ENCODE measurements at regions not wholly inside any gene's neighbourhood (a gene's known extent, or its start where the extent isn't known, plus 50 kb on each side); places are given as distances from the start of the nearest gene placed in this dataset.

DNA sequence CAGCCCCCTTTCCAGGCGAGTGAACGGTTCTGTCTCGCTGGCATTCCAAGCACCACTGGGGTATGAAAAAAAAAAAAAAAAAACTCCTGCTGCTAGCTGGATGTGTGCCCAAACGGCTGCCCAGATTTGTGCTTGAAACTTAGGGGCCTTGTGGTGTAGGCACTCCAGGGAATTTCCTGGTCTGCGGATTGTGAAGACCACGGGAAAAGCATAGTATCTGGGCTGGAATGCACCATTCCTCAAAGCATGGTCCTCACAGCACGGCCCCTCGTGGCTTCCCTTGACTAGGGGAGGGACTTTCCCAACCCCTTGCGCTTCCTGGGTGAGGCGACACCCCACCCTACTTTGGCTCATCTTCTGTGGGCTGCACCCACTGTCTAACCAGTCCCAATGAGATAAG, 516.8 kb upstream of the FAM241A start:
- Histone ChIP-seq H3K4me1 (ENCODE audit: control insufficient read depth, insufficient read depth, low read length) (no peaks in the 10 kb centered on the region; the same call in 1 of the 2 replicates), H3K4me3 (ENCODE audit: low read length) (no peak overlapping the region), H3K36me3 (ENCODE audit: control insufficient read depth, insufficient read depth, low read length) (no peaks in the 10 kb centered on the region), H3K9me3 (ENCODE audit: control insufficient read depth, insufficient read depth, low read length) (no peaks in the 10 kb centered on the region; the same call in 1 of the 2 replicates), H3K27ac (ENCODE audit: low read length) (no peak overlapping the region), H3K27me3 (ENCODE audit: control insufficient read depth, insufficient read depth, low read length) (no peaks in the 10 kb centered on the region)
- no peak for DNase-seq (ENCODE audit: low read depth, low spot score)
- no CpG with 5 or more reads among the region's 10 CpGs for WGBS (ENCODE audit: insufficient coverage, insufficient read length)

DNA sequence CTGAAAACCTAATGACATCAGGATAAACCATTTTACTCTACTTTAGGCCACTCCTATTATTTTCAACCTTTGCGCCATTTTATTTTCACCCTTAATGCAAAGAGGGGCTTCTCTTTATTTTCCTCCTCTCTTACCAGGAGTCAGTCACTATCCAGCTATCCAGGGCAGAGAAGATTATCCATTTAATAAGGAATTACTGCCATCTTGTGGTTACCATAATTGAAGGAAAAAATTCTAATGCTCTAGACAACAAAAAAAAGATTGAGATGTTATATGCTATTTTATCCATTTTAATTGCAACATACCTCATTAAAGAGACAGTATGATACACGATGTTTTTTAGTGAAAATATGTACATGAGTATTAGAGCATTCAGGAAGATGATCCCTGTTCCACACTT, 514.5 kb upstream of the FAM241A start:
- Histone ChIP-seq H3K27ac (ENCODE audit: low read length) (no peak overlapping the region), H3K4me3 (ENCODE audit: low read length) (no peak overlapping the region), H3K4me1 (ENCODE audit: control insufficient read depth, insufficient read depth, low read length) (no peaks in the 10 kb centered on the region; the same call in 1 of the 2 replicates), H3K36me3 (ENCODE audit: control insufficient read depth, insufficient read depth, low read length) (no peaks in the 10 kb centered on the region), H3K27me3 (ENCODE audit: control insufficient read depth, insufficient read depth, low read length) (no peaks in the 10 kb centered on the region), H3K9me3 (ENCODE audit: control insufficient read depth, insufficient read depth, low read length) (no peaks in the 10 kb centered on the region; the same call in 1 of the 2 replicates)
- WGBS (ENCODE audit: insufficient coverage, insufficient read length), result no CpG with 5 or more reads among the region's 2 CpGs
- no peak for DNase-seq (ENCODE audit: low read depth, low spot score)

GRCh38 chr4:111631215-111631999, 513.8 kb upstream of the FAM241A start:
- H3K4me3 ChIP-seq (ENCODE audit: low read length), result no peak overlapping the region
- no CpG with 5 or more reads among the region's 2 CpGs for WGBS (ENCODE audit: insufficient coverage, insufficient read length)

DNA sequence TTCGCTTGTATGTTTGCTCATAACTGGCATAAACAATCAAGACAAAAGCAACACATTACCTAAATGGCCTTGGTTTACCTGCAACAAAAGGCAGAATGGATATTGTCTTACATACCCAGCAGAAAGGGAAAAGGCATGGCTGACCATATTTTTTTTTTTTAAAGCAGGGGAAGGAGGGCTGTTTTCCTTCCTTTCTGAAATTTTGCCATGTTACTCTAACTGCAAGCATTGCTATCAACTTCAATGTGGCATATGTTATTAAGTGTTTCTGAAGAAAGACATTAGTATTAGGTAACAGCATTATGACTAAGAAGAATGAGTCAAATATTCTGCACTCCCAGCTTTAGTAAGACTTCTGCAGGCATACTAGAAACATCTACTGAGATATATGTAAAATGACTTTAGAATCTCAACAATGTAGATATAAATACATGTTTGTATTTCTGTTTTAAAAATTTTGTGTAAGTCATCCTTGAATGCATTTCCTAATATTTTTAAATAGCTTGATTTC, 512.6 kb upstream of the FAM241A start:
- Histone ChIP-seq H3K4me3 (ENCODE audit: low read length) (no peak overlapping the region), H3K36me3 (ENCODE audit: control insufficient read depth, insufficient read depth, low read length) (no peaks in the 10 kb centered on the region), H3K27ac (ENCODE audit: low read length) (no peak overlapping the region), H3K27me3 (ENCODE audit: control insufficient read depth, insufficient read depth, low read length) (no peaks in the 10 kb centered on the region), H3K4me1 (ENCODE audit: control insufficient read depth, insufficient read depth, low read length) (no peaks in the 10 kb centered on the region; the same call in 1 of the 2 replicates), H3K9me3 (ENCODE audit: control insufficient read depth, insufficient read depth, low read length) (no peaks in the 10 kb centered on the region; the same call in 1 of the 2 replicates)
- DNase-seq (ENCODE audit: low read depth, low spot score), result no peak
- no CpG with 5 or more reads among the region's 1 CpG for WGBS (ENCODE audit: insufficient coverage, insufficient read length)

More at GRCh38 chr4:111631215-111631999, 513.8 kb upstream of the FAM241A start:
- Histone ChIP-seq H3K9me3 (ENCODE audit: control insufficient read depth, insufficient read depth, low read length) (no peaks in the 10 kb centered on the region; the same call in 1 of the 2 replicates), H3K4me1 (ENCODE audit: control insufficient read depth, insufficient read depth, low read length) (no peaks in the 10 kb centered on the region; the same call in 1 of the 2 replicates), H3K36me3 (ENCODE audit: control insufficient read depth, insufficient read depth, low read length) (no peaks in the 10 kb centered on the region), H3K27ac (ENCODE audit: low read length) (no peak overlapping the region), H3K27me3 (ENCODE audit: control insufficient read depth, insufficient read depth, low read length) (no peaks in the 10 kb centered on the region)
- no peak for DNase-seq (ENCODE audit: low read depth, low spot score)

DNA sequence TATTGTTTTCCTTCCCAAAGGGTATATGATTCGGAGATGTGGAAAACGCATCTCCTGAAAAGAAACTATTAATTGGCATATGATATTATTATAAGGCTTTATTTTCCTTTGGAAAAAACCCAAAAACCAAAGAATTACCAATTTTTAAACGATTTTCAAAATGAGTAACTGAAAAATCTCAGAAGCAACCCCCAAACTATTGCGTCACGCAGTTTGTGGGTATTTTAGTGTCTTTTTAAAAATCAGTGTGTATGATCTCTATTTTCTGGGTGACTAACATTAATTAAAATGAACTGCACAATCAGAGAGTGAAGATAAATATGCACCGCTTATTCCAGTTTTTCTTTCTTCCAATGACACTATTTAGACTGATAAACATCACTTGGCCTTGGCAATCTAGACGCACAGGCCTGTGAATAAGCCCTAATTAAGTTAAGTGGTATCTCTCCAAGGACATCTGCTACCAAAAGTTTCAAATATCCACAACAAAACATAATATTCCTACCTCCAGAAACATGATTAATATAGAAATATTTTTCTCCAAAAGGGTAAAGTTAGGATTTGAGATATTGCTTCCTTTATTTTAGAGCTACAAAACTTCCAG, 511.5 kb upstream of the FAM241A start:
- Histone ChIP-seq H3K27me3 (ENCODE audit: control insufficient read depth, insufficient read depth, low read length) (no peaks in the 10 kb centered on the region), H3K9me3 (ENCODE audit: control insufficient read depth, insufficient read depth, low read length) (no peaks in the 10 kb centered on the region), H3K4me3 (ENCODE audit: low read length) (no peak overlapping the region), H3K36me3 (ENCODE audit: control insufficient read depth, insufficient read depth, low read length) (no peaks in the 10 kb centered on the region), H3K27ac (ENCODE audit: low read length) (no peak overlapping the region), H3K4me1 (ENCODE audit: control insufficient read depth, insufficient read depth, low read length) (no peaks in the 10 kb centered on the region)
- DNase-seq (ENCODE audit: low read depth, low spot score), result no peak
- no CpG with 5 or more reads among the region's 7 CpGs for WGBS (ENCODE audit: insufficient coverage, insufficient read length)

GRCh38 chr4:111635646-111636045, 509.6 kb upstream of the FAM241A start:
- H3K27me3 ChIP-seq (ENCODE audit: control insufficient read depth, insufficient read depth, low read length), result no peaks in the 10 kb centered on the region
- WGBS (ENCODE audit: insufficient coverage, insufficient read length), result no CpG with 5 or more reads among the region's 1 CpG
- no peaks in the 10 kb centered on the region for H3K9me3 ChIP-seq (ENCODE audit: control insufficient read depth, insufficient read depth, low read length)
- no peaks in the 10 kb centered on the region for H3K4me1 ChIP-seq (ENCODE audit: control insufficient read depth, insufficient read depth, low read length)
- no peak for DNase-seq (ENCODE audit: low read depth, low spot score)
- H3K4me3 ChIP-seq (ENCODE audit: low read length), result no peak overlapping the region
- H3K36me3 ChIP-seq (ENCODE audit: control insufficient read depth, insufficient read depth, low read length), result no peaks in the 10 kb centered on the region
- no peak overlapping the region for H3K27ac ChIP-seq (ENCODE audit: low read length)

GRCh38 chr4:111636961-111637585, 508.2 kb upstream of the FAM241A start:
- no CpG with 5 or more reads among the region's 2 CpGs for WGBS (ENCODE audit: insufficient coverage, insufficient read length)
- DNase-seq (ENCODE audit: low read depth, low spot score), result no peak
- no peaks in the 10 kb centered on the region for H3K4me1 ChIP-seq (ENCODE audit: control insufficient read depth, insufficient read depth, low read length)

DNA sequence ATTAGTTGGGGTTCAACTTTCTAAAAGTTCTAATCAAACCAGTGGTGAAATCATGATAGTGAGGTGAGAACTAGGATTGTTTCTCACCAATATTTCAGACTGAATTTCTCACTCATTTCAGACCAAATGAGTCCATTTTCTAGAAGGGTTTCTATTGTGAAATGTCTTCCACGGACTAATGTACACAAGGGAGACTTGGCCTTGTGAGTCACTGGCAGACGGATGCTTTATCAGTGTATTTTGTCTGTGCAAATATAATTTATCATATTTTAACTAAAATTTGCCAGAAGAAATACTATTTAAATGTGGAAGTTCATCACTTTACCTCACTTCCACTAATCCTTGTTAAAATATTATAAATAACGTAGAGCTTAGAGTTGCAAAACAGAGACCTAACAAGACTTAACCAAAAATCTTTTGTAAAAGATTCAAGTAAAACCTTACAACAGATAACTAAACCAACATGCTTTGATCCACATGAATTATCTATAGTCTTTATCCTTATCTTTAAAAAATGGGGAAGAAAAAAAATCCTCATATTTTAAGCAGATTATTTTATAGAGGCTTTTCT, 506.0 kb upstream of the FAM241A start:
- Histone ChIP-seq H3K27ac (ENCODE audit: low read length) (no peak overlapping the region), H3K36me3 (ENCODE audit: control insufficient read depth, insufficient read depth, low read length) (no peaks in the 10 kb centered on the region), H3K4me1 (ENCODE audit: control insufficient read depth, insufficient read depth, low read length) (no peaks in the 10 kb centered on the region), H3K9me3 (ENCODE audit: control insufficient read depth, insufficient read depth, low read length) (no peaks in the 10 kb centered on the region), H3K27me3 (ENCODE audit: control insufficient read depth, insufficient read depth, low read length) (no peaks in the 10 kb centered on the region), H3K4me3 (ENCODE audit: low read length) (no peak overlapping the region)
- no peak for DNase-seq (ENCODE audit: low read depth, low spot score)
- WGBS (ENCODE audit: insufficient coverage, insufficient read length), result no CpG with 5 or more reads among the region's 3 CpGs

More at GRCh38 chr4:111636961-111637585, 508.2 kb upstream of the FAM241A start:
- H3K9me3 ChIP-seq (ENCODE audit: control insufficient read depth, insufficient read depth, low read length), result no peaks in the 10 kb centered on the region
- no peak overlapping the region for H3K27ac ChIP-seq (ENCODE audit: low read length)
- H3K4me3 ChIP-seq (ENCODE audit: low read length), result no peak overlapping the region
- no peaks in the 10 kb centered on the region for H3K36me3 ChIP-seq (ENCODE audit: control insufficient read depth, insufficient read depth, low read length)
- H3K27me3 ChIP-seq (ENCODE audit: control insufficient read depth, insufficient read depth, low read length), result no peaks in the 10 kb centered on the region

DNA sequence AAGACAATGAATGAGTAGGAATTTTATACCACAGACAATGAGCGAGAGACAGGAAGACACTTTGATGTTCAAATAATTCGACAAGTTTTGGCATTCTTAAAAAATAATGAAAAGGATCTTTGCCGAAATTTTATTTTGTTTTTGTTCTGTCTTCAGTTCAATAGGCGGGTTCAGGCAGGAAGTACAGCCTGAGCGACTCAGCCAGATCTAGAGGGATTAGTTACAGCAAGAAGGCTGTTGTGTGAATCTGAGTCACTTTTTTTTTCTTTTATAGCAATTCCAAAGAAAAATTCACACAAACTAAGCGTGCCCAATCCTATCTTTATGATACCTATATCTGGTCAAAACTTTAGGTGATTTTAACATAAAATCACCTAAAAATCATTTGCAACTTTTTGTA, 505.4 kb upstream of the FAM241A start:
- H3K27ac ChIP-seq (ENCODE audit: low read length), result no peak overlapping the region
- no peak overlapping the region for H3K4me3 ChIP-seq (ENCODE audit: low read length)
- no CpG with 5 or more reads among the region's 6 CpGs for WGBS (ENCODE audit: insufficient coverage, insufficient read length)
- no peaks in the 10 kb centered on the region for H3K9me3 ChIP-seq (ENCODE audit: control insufficient read depth, insufficient read depth, low read length)
- H3K4me1 ChIP-seq (ENCODE audit: control insufficient read depth, insufficient read depth, low read length), result no peaks in the 10 kb centered on the region
- H3K27me3 ChIP-seq (ENCODE audit: control insufficient read depth, insufficient read depth, low read length), result no peaks in the 10 kb centered on the region
- no peak for DNase-seq (ENCODE audit: low read depth, low spot score)
- H3K36me3 ChIP-seq (ENCODE audit: control insufficient read depth, insufficient read depth, low read length), result no peaks in the 10 kb centered on the region

Measured in iPS DF 6.9 (cell line).